A673 (cell line): ENCODE measurements at regions not wholly inside any gene's neighbourhood (a gene's known extent, or its start where the extent isn't known, plus 50 kb on each side); places are given as distances from the start of the nearest gene placed in this dataset.

ENCODE experiments used
- CTCF ChIP-seq: fragments of 300-800, 200-600 bp; sonication (generic); conservative IDR thresholded peaks from 2 replicates; pipeline ENCODE4 v1.5.1; 2017; ENCODE audit warnings: low read depth, mild to moderate bottlenecking, antibody characterized with exemption, low read length, moderate library complexity, mixed read lengths
- EZH2 ChIP-seq: fragments of 200-600 bp; sonication (generic); IDR thresholded peaks from 2 replicates; pipeline ENCODE4 v1.6.1; 2017; ENCODE audit warnings: borderline replicate concordance, low read depth, mild to moderate bottlenecking, mixed read lengths, antibody characterized with exemption, low read length; ENCODE audit not compliant: poor library complexity, severe bottlenecking

- no peak for TF ChIP-seq CTCF
- no peak for TF ChIP-seq EZH2
These were observed 294.2 kb upstream of the JARID2 start for GRCh38 chr6:14951704-14952103.
